Suprapubic skin (tissue), 3 donors: ENCODE measurements at regions not wholly inside any gene's neighbourhood (a gene's known extent, or its start where the extent isn't known, plus 50 kb on each side); places are given as distances from the start of the nearest gene placed in this dataset.

Source experiments
- EP300 ChIP-seq: sonication (generic); formaldehyde crosslinking; IDR thresholded peaks from one replicate; pipeline ENCODE4 v1.6.1; 2017; ENCODE audit warnings: antibody characterized with exemption
- POLR2A ChIP-seq, 2 donors: fragments of 450-650 bp; IDR thresholded peaks; one replicate each; pipeline ENCODE4 v1.6.1; 2017; ENCODE audit warnings: antibody characterized with exemption in 2 of 2, mild to moderate bottlenecking in 2 of 2, moderate library complexity in 2 of 2
- TF ChIP-seq, protein P1 (sequence below), 2 donors: fragments of 200-600 bp in 1 of 2; fragments of 450-650 bp in 1 of 2; sonication (generic) in 1 of 2; IDR thresholded peaks; one replicate each; pipeline ENCODE4 v1.5.1; 2016 to 2019; ENCODE audit warnings: antibody characterized with exemption in 2 of 2, mild to moderate bottlenecking in 1 of 2, moderate library complexity in 1 of 2

DNA sequence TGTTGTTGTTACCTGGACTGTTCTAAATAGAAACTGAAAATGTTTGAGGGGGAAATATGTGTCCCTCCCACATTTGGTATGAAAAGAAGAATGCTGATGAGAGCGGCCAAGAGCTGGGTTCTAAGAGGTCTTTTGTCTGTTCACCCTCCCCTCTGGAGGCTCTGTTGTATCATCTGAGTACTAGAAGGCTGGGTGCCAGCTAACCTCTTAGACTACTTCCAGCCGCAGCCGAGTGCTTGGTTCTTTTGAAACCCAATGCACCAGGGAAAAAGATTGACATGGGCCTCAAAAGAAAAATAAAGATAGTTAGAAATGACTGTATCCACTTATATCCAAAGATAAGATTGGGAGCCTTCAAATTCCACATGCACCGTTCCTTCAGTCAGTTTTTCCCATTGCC lies 255.9 kb downstream of the TXNL1 start:
- TF ChIP-seq, protein P1, sequence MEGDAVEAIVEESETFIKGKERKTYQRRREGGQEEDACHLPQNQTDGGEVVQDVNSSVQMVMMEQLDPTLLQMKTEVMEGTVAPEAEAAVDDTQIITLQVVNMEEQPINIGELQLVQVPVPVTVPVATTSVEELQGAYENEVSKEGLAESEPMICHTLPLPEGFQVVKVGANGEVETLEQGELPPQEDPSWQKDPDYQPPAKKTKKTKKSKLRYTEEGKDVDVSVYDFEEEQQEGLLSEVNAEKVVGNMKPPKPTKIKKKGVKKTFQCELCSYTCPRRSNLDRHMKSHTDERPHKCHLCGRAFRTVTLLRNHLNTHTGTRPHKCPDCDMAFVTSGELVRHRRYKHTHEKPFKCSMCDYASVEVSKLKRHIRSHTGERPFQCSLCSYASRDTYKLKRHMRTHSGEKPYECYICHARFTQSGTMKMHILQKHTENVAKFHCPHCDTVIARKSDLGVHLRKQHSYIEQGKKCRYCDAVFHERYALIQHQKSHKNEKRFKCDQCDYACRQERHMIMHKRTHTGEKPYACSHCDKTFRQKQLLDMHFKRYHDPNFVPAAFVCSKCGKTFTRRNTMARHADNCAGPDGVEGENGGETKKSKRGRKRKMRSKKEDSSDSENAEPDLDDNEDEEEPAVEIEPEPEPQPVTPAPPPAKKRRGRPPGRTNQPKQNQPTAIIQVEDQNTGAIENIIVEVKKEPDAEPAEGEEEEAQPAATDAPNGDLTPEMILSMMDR (IDR thresholded peaks at IDR 0.05), result no peak
- TF ChIP-seq POLR2A (IDR thresholded peaks at IDR 0.05), result no peak
- no peak for TF ChIP-seq EP300
